NCI-H1436 treated with DMSO at 0.1 percent for 48 hours (cell line): ENCODE measurements at regions not wholly inside any gene's neighbourhood (a gene's known extent, or its start where the extent isn't known, plus 50 kb on each side); places are given as distances from the start of the nearest gene placed in this dataset.

ENCODE experiments used
- DNase-seq: peaks from one replicate; lab custom pipeline; 2025; lab: John Stamatoyannopoulos, UW

DNA sequence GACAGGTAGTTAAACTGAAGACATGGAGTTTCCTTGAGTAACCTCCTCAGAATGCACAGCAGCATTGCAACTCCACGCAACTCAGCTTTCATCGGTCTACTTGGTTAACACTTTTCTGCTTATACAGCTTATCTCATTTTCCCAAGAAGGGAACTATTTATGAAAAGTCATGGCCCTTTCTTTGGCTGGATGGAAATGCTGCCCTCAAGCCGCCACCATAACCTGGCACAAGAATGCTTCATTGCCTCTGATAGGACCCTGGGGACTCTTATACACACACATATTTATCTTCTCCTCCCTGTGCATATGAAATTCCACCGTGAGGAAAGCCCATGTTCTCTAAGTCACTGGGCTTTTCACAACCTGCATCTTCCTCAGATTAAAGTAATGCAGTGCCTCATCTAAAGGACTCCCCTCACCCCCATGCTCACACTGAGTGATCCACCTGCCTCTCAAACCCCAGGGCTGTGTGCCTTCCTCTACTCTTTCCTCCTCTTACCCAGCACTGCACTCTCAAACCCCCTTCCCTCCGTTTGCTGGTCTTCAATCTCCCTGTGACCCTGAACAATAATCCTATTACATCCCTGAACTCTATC, 192.0 kb upstream of the HNRNPA3 start:
- no peak for DNase-seq

DNA sequence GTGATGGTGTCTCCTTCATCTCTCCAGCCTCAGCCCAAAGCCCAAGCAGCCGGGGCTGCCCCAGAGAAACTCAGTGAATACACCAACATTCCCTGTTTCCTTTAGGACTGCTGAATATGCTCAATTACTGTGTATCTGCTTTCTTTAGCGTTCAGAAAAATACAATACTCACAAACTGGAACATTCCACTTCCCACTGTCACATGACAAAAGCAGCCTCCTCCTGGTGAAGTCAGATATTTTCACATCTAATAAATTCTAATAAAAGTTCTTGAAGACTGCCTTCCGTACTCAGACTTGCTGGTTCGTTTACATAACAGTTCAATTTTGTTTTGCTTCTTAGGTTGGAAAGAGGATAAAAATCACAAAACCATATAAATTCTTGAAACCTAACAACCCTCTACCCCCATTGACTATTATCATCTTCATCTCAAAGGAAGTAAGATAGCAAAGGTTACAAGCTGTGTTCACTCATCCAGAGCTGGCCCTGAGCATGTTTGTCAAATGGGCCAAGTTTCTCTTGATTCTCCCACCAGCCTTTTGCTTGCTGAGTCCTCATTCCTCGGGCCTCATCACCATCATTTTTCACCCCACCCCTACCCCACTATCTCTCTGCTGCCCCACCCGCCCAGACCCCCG, 190.8 kb upstream of the HNRNPA3 start:
- no peak for DNase-seq

DNA sequence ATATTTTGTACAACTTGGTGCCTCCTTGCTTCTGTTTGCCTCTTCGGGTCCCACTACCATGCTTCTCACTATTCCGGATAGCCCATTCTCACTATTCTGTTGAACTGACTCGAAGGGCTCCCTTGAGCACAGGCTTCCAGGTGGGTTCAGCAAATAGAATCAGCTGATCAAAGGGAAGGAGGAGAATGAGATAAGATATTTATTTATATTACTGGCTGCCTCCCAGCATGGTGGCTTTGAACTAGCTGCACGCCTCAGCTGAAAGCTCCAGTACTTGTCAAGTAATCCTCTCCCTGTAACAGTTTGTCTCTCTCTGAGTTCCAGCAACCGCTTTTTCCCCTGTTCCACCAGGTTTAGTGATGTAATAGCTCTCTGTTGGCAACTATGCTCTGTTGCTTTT, 187.8 kb upstream of the HNRNPA3 start:
- DNase-seq, result no peak

- no peak for DNase-seq
Observed at GRCh38 chr2:177026253-177026652, 186.3 kb upstream of the HNRNPA3 start.

DNA sequence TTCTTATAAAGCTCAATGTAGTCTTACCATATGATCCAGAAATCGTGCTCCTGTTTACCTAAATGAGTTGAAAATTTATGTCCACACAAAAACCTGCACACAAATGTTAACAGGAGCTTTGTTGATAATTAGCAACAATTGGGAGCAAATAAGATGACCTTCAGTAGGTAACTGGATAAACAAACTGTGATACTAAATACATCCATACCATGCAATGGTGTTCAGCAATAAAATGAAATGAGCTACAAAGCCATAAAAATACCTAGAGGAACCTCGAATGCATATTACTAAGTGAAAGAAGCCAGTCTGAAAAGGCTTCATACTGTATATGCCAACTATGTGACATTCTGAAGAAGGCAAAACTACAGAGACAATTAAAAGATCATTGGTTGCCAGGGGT, 185.6 kb upstream of the HNRNPA3 start:
- DNase-seq, result no peak

DNA sequence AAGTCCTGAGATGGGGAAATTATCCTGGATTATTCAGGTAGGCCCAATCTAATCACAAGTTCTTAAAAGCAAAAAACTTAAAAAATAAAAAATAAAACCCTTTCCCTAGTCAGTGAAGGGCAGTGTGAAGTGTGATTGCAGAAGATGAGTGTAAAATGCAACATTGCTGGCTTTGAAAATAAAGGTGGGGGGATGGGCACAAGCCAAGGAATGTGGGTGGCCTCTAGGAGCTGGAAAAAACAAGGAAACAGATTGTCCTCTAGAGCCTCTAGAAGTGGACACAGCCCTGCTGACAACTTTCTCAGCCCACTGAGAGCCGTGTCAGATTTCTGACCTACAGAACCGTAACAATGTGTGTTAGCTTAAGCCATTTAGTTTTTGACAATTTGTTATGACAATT, 184.3 kb upstream of the HNRNPA3 start:
- DNase-seq, result no peak

DNA sequence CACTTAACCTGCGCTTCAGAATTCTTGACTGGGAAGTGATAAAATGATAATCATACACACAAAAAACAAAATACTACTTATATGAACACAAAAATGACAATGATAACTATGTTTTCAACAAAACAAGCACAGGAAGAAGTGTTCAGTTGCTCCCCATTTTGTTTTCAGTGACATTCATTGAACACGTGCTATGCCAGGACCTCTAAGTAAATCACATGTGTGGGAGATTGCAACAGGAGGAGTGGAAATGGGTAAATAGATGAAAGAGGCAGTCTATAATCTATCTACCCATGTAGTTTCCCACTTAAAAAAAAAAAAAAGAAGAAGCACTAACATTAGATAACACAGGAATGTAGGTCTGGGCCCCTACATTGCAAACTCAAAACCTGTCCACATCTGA, 183.5 kb upstream of the HNRNPA3 start:
- DNase-seq, result no peak

GRCh38 chr2:177029501-177029900, 183.1 kb upstream of the HNRNPA3 start:
- DNase-seq, result peak; percentile 30

DNA sequence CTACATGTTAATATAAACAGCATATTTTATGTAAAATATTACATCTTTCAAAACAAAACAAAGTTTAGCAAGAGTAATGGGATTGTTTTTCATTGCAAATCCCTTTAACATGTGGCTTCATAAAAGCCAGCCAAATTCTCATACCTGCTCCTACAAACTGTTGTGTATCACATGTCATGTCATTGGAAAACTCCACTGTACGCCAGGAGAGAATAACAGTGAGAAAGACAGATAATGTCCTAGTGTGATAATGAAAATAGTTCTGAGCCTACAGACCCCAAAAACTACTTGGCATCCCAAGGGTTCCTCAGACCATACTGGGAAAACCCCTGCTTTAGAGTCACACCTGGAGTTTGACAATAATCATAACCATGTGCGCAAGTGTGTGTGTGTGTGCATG, 182.7 kb upstream of the HNRNPA3 start:
- no peak for DNase-seq

DNA sequence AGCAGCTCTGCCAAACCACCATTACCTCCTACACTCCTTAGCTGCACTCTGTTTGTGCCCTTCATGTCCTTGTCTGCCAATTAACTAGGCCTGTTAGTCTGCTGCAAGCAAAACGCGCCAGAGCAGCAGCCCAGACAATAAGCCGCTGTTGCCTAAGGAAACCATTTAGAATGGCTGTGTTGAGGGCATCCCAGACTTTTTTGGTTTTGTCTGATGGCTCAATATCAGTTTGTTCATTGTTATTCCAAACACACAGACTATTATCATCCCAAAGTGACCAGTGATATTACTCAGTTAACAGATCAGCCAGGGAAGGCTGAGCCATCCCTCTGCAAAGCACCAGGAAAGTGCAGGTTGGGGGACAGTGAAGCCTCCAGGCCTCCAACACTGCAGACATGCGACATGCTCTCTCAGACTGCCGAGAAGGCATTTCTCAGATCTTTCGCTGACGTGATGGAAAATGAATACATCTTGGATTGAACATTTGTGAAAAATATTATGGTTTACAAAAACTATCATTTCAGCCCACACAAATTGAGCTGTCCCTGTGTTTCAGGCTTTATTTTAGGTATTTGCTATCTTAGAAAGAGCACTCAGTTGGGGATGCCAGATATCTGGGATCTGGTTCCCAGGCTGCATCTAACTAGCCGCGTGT, 182.0 kb upstream of the HNRNPA3 start:
- peak; percentile 52 for DNase-seq

- DNase-seq, result no peak
Observed at GRCh38 chr2:177031438-177032180, 181.0 kb upstream of the HNRNPA3 start.

GRCh38 chr2:177036747-177037146, 175.8 kb upstream of the HNRNPA3 start:
- DNase-seq, result no peak

DNA sequence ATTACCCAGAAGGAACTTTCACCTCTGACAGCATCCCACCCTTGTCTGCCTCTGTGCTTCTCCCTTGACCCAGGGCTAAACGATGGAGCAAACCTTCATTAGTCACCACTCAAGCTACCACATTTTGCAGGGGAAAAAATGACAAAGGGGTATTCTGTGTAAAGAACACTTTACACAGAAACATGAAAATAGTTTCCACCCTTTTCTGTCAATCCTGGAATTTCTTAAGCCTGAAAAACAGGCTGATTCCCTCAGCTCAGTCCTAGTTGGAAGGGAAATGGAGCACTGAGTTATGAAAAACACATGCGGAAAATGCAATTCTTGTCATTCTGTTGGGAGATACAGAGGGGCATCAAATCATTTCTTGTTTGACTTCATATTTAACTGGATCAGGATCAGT, 175.0 kb upstream of the HNRNPA3 start:
- no peak for DNase-seq

GRCh38 chr2:177038787-177039484, 173.7 kb upstream of the HNRNPA3 start:
- DNase-seq, result no peak

GRCh38 chr2:177042311-177042710, 170.3 kb upstream of the HNRNPA3 start:
- DNase-seq, result no peak

DNA sequence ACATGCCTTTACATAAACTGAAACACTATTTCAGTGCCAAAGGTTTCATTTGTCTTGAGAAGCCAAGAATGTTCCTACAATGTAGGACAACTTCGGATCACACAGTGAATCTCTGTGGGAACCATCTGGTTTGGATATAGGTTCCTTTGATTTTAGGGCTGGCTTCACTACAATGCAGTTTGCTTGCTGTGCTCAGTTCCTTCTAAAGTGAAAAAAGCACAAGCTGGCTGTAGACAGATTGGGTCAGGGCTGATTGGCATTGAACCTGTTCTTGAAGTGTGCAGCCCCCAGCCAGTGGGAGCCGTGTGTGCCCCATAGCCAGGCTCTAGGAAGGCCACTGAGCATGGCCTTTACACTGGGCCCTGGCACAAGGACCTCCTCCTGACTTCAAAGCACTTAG, 167.9 kb upstream of the HNRNPA3 start:
- DNase-seq, result no peak

- DNase-seq, result no peak
Observed at GRCh38 chr2:177048981-177049380, 163.6 kb upstream of the HNRNPA3 start.

DNA sequence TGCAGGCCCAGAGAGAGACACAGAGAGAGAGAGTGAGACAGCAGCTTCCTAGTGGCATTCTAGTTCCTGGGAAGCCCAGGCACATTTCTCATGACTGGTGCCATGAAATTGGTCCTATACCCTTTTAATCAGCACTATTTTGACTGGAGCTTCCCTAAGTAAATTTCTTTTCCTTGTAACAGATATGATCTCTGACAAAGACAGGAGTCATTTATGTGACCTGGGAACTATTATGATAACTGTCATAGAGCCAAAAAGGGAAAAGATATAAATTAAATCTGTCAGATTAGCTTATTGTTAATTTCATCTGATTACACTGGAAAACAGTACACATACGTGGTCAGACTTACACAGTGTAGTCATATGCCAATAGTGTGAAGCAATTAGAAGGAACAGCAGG, 161.3 kb upstream of the HNRNPA3 start:
- DNase-seq, result no peak

GRCh38 chr2:177052471-177052870, 160.1 kb upstream of the HNRNPA3 start:
- DNase-seq, result no peak

- no peak for DNase-seq
Observed at GRCh38 chr2:177053038-177053437, 159.6 kb upstream of the HNRNPA3 start.

DNA sequence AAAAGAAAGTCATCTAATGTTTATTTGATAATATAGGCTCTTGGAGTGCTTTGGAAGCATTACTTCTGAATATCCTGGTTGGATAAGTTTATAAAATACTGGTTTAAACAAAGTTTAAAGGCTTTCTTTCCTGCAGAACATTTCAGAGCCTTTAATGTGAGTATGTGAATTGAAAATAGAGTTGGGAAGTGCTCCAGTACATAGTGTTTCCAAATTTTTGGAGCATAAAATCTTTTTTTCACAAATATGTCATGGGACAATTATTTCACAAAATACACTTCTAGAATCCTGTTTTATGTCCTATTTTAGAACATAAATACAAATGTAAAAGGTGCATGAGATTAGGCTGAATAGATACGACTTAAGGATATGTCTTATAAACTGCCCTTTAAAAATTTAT, 158.9 kb upstream of the HNRNPA3 start:
- DNase-seq, result no peak

DNA sequence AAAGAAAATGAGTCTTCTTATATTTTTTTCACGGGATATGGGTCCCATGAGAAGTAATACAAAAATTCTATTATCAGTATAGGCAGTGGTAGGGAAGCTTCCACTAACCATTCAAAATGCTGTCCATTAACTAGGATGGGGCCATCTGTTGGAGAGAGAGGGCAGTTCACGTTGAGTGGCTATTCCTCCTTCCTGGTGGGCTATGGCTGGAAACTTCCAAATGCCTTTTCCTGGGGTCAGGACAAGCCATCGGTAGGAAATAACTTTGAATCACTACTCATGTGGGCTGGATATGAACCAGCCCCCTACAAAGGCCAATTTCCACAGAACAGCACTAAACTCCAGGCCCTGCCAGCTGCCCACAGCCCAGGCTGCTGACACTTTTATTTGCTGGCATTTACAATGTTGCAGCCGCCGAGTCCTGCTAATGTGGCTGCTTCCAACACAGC, 156.1 kb upstream of the HNRNPA3 start:
- no peak for DNase-seq
